ENCODE measurements at regions not wholly inside any gene's neighbourhood (a gene's known extent, or its start where the extent isn't known, plus 50 kb on each side); places are given as distances from the start of the nearest gene placed in this dataset.
"Not testable (repeated sequence)": the region's sequence is repeated elsewhere in the genome, so short reads cannot be mapped to it uniquely, and the experiment has no call there.

DNA sequence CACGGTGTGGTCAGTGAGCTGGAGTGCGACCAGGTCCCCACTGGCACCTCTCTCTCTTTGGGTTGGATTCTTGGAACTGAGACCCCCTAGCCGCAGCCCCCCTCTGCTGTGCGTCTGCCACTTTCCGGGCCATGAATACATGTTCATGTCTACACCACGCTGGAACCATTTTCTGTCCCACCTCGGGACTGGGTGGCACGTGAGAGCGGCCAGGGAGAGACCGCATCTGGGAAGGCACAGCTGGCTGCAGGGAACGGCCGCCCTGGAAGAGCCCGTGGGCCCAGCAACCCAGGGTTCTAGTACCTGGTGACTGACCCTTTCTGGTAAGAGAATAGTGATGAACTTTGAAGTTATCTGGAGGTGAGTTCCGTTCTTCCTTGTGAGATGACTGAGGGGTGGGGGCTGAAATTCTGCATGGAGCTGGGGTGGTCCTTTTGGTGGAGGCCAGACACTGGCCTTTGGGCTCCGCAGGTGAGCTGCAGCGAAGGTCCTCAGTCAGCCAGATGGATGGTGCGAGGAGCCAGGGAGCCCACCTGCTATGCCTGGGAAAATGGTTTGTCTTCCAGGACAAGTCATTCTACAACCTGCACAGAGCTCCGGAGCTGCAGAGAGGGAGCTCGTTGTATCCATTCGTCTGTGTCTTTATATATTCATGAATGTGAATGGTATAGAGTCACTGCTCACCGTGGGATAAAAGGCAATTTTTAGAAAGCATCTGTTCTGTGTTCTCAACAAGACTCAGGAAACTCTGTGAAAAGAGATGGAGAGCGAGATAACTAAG lies 223.5 kb downstream of the NDUFA10 start:
- DNase-seq, result no peak

DNA sequence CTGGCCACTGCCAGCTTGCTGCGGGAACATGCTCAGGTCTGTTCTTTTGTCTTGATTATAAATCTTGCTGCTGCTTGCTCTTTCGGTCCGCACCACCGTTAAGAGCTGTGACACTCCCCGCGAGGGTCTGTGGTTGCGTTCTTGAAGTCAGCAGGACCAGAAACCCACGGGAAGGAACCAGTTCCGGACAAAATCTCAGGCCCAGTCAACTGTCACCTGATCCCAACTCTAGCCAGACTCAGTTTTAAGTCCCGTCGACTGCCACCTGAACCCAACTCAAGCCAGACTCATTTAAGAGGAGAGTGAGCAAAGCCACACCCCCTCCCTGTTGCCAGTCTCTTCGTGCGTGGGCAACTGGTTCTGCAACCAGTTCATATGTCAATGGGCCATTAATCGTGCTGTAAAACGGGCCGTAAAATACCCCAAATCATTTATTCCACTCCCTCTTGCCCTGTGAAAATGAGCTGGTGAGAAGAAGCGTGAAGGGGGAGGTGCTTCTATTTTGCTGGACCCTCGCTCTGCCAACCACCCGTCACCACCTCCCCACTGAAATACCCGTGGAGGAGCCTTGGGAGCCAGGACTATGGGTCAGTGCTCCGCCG lies 224.3 kb downstream of the NDUFA10 start:
- no peak for DNase-seq

DNA sequence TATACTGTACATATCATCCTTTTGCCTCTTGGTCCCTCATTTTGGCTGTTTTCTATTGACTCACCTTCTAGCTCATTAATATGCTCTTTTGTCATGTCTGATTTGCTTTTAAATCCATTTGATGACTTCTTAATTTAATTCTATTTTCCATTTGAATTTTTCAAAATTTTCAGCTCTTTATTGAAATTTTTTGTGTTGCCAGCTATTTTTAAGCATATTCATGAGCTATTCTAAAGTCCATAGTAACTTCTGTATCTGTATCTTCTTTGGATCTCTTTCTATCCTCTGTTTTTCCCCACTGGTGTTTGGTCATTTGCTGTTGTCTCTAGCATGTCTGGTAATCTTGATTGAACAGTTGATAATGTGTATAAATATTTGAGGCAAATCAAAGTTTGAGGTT lies 227.8 kb downstream of the NDUFA10 start:
- no peak for DNase-seq

DNA sequence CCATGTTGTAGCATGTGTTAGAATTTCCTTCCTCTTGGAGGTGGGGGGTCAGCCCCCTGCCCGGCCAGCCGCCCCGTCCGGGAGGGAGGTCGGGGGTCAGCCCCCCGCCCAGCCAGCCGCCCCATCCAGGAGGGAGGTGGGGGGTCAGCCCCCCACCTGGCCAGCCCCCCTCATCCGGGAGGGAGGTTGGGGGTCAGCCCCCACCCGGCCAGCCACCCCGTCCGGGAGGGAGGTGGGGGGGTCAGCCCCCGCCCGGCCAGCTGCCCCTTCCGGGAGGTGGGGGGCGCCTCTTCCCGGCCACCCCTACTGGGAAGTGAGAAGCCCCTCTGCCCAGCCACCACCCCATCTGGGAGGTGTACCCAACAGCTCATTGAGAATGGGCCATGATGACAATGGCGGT lies 229.4 kb downstream of the NDUFA10 start:
- DNase-seq, result not testable (repeated sequence)

DNA sequence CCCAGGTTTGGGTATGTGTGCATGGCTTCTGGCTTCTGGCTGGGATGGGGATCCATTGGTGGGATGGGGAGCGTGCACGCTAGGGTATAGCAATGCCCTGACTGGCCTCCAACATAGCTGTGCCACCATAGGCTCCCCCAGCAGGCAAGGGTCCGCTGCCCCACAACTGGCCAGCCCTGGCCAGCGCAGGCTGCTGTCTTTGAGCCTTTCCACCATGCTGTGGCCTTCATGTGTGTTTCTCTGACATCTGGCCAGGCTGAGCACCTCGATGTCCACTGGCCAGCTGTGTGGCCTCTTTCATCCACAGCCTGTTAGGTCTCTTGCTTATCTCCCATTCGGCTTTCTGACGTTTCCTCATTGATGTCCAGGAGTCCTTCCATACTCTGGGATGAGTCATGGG lies 231.3 kb downstream of the NDUFA10 start:
- DNase-seq, result no peak

DNA sequence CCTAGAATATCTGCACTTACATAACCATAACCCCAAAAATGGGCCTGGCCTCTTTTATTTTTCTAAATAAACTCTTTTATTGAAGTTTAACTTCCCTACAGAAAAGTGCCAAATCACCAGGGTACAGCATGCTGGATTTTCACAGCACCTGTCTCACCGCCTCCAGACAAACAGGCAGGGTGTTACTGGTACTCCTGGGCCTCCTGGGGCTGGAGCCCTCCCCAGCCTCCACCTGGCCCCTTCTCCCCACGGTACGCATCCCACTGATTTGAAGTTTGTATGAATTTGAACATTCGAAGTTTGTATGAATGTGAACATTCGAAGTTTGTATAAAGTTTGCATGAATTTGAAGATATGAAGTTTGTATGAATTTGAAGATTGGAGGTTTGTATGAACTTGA lies 232.1 kb downstream of the NDUFA10 start:
- no peak for DNase-seq

DNA sequence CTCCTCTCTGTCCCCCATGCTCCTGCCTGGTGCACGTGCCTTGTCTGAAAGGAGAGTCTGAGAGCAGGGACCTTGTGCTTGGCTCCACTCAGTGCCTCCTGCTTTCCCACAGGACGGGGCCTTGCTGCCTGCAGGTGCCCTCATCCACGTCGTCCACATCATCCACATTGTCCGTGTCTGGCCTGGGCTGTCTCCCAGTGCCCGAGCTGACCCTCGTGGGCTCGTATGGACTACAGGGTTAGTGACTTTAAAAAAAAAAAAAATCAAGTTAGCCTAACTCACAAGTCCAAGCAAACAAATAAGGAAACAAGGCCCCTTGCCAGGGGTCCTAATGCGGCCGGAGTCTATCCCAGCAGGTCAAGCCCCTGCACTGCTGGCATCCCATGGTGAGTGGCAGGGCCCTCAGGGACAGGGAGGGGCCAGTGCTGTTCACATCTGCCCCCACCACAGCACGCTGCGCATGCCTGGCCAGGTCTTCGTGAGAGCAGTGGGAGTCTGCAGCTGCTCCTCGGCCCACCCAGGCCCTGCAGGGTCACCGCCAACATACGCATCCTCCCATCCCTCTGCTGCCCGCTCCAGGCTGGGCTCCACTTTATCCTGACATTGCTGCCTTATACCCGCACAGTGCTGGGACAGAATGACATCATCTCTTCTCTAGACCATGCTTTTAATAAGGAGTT lies 232.6 kb downstream of the NDUFA10 start:
- DNase-seq, result no peak

DNA sequence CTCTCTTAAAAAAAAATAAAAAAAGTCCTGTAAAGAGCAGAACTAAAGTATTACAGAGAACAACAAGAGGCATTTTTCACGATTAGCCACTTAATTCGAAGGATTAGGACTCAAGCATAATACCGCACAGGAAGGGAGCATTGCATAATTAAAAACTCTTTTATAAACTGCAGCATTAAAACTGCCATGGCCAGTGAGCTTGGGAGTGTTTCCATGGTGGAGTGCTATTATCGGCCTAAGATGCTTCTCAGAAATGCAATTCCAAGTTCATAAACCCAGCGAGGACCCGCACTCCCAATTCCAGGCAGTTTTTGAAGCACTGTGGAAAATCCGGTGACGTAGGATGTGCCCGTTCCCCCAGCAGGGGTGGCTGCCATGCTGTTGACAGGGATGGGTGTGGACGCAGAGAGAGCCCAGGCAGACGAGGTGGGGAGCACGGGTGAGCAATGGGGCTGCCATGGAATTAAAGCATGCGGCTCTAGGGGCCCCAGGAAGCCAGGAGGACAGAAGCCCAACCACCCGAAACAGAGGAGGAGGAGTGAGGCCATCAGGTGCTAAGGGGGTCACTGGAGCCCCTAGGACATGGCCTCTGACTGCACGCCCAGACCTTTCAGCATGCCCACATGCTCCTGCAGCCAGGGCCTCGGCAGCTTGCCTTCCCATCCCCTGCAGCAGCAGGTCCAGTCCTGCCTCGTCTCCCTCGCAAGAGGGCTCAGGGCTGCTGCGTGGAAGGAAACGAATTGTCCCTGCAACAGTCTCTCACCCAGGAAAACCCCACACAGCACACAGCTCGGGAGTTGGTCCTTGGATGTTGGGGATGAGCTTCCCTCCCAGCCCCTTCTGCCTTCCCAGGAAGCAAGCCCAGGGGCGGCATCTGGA lies 233.4 kb downstream of the NDUFA10 start:
- no peak for DNase-seq

DNA sequence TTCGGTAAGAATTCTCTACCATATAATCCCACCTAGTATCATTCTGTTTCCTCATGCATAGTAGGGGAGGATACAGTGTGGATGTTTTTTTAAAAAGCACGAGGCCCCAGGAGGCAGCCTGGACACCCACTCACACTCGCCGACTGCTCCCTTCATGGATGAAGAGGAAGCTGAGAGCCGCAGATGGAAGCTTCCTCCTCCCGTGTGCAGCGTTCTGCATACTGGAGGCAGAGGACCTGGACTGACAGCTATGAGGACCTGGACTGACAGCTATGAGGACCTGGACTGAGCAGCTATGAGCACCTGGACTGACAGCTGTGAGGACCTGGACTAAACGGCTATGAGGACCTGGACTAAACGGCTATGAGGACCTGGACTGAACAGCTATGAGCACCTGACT lies 234.4 kb downstream of the NDUFA10 start:
- DNase-seq, result no peak

DNA sequence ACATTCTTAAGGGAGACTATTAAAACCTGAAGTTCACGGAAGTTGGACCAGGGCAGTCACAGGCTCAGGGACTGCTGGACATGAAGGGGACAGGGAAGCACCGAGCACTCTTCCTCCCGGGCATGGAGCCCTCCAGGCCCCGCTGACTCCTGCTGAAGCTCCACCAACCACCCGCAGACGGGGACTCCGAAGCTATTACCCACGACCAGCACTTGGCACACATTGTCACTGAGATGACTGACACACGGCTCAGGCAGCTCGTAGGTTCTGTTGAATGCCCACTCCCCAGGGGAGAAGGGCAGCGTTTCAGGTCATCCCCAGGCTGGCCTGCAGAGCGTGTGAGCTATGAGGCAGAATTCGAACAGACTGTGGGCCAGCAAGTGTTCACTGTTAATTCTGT lies 234.8 kb downstream of the NDUFA10 start:
- DNase-seq, result no peak

DNA sequence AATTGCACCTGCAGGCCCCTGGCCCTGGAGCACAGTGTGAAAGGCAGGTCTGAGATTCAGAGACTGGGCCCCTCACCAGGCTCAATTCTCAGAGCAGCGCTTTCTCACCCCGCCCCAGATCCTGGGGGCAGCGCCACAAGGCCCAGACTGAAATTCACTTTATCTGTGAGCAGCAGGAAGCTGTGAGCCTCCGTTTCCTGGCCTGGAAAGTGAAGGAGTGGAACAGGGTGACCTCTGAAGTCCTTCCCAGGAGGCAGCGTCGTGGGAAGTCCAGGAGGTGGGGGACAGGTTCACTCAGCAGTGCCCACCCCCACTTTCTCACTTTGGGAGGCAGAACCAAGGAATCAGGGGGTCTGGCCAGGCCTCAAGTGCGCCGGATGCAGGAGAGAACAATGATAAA lies 235.4 kb downstream of the NDUFA10 start:
- no peak for DNase-seq

DNA sequence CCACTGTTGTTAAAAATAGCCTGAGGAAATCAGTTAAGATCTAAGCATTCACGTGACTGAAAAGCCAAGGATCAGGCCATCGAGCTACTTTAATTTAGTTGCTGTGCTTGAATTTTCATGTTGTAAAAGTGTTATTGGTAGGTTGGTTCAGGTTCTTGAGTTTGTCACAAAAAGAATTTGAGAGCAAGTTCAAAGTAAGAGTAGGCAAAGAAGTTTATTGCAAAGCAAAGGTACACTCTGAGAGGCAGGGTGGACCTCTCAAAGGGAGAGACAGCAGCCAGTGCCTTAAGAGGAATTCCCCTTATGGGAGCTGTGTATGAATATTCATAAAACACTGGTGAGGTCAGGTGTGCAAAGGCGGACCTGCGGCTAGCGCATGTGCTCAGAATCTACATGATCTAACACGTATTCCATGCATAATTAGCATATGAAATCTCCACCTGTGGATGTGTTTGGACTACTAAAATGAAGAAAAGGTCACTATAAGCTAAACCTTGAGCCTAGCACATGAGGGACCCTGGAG lies 236.5 kb downstream of the NDUFA10 start:
- no peak for DNase-seq

DNA sequence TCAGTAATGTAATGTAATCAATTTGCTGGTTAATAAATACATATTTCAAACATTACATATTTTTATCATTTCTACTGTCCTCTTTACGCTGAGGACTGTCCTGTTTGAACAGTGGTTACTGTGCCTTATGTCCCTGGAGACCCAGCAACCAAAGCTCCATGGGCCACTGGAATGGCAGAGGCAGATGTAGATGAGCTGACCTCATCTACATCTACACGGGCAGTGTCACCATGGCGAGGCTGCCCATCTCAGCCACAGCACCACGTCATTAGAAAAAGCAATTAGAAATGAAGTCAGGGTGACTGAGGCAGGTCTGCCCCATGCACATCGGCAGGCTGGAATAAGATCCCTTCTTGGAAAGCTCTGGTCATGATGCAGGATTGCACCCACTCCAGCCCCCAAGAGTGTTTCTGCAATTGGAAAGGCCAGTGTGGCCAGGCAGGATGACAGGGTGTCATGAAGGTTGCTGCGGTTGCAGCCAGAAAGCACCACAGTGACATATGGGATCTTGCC lies 237.5 kb downstream of the NDUFA10 start:
- no peak for DNase-seq

DNA sequence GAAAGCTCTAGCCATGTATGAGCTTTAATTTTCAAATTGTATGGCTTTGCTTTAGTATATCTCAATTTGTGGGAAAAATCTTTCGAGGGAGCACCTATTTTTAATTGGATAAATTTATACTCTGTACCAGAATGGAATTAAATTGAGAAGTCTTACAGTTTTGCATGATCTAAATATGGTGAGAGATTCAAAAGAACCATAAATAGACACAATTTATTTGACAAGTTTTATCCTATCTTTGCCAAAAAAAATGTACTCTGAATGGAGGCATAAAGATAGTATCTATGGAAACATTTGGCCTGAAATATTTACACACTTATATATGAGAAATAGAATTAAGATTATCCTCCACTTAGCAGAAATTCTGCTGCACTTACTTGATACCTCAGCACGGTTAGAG lies 238.4 kb downstream of the NDUFA10 start:
- no peak for DNase-seq

DNA sequence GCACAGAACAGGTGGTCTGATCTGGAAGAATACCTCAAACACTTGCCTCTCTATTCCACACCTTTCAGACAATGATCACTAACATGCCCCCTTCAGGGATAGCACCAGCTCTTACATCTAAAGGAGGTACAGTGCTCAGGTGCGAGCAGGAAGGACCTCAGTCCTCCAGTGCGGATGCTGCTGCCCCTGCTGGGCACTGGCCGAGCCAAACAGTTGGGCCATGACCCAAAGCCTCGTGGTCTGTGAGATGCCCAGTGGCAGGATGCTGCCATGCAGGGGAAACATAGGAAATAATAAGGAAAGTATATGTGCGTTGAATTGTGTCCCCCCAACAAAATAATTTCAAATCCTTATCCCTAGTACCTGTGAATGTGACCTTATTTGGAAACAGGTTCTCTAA lies 243.7 kb downstream of the NDUFA10 start:
- DNase-seq, result no peak

DNA sequence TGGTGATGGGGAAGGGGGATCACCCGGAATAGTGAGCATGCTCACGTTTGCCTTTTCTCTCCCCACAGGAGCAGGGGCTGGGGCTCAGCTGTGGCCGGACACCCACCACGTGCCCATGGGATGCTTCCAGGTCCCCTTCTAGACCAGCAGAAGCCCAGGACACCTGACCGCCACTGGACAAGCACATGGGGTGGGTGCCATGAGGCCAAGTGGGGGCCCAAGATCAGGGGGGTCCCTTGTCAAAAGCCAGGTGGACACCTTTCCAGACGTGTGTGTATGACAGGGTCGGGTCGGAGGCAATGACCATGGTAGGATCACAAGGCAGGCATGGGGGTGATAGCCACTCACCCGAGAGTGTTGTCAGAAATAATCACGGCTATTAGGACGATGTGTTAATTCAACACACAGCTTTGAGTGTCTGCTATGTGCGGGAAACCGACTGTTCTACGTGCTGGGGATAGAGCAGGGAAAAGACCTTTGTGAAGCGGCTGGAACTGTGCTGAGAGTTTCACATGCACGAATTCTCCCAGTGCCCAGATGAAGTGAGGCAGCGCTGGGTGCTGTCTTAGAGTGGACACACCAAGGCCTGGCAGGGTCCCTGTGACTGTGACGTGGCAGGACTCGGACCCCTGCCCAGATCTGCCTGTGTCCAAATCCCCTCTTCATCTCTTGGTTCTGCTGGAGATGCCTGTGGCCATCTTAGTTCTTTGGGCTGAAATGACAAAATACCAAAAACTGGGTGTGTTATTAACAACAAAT lies 244.7 kb downstream of the NDUFA10 start:
- DNase-seq, result no peak

DNA sequence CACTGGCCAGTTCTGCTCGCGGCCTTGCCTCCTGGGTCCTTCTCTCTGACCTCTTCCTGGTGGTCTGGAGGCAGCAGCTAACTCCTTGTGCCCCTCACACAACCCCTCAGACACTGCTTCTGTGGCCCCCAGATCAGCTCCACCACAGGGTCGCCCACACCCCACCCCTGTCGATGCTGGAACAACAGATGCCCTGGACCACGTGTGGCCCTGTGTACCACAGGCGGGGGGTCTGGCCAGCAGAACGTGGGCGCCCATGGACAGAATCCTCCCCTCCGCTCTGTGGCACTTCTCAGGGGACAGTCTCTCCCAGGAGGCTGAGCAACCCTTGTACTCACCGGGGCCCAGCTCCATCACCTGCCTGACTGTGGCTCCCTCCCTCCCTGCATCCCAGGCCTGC lies 245.6 kb downstream of the NDUFA10 start:
- DNase-seq, result no peak

DNA sequence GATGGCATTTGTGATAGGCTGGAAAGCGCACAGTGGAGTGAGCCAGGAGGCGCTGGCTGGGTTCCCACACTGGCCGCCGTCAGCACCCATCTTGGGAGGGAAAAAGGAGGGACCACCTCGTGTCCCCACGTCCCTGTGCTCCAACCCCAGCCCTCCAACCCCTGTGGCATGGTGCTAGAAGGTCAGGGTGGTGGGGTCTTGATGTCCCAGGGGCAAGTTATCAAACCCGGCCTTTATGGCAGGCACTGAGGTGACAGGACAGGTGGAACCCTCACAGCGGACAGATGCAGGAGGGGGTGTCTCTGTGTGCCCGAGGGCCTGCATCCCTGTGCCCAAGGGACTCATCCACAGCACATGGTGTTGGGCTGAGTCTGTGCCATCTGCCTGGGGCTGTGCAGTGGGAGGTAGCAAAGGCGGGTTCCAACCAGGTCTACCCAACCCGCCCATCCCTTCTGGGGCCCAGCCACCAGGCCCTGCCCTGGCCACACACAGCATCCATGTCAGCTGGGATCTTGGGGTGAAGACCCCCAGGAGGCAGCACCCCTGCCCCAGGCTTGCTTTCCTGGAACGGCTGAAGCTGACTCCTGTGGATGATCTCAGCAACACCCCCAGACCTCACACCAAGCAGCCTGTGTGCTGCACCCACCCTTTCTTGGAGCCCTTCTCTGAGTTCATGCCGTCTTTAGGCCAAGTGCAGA lies 246.1 kb downstream of the NDUFA10 start:
- DNase-seq, result no peak

DNA sequence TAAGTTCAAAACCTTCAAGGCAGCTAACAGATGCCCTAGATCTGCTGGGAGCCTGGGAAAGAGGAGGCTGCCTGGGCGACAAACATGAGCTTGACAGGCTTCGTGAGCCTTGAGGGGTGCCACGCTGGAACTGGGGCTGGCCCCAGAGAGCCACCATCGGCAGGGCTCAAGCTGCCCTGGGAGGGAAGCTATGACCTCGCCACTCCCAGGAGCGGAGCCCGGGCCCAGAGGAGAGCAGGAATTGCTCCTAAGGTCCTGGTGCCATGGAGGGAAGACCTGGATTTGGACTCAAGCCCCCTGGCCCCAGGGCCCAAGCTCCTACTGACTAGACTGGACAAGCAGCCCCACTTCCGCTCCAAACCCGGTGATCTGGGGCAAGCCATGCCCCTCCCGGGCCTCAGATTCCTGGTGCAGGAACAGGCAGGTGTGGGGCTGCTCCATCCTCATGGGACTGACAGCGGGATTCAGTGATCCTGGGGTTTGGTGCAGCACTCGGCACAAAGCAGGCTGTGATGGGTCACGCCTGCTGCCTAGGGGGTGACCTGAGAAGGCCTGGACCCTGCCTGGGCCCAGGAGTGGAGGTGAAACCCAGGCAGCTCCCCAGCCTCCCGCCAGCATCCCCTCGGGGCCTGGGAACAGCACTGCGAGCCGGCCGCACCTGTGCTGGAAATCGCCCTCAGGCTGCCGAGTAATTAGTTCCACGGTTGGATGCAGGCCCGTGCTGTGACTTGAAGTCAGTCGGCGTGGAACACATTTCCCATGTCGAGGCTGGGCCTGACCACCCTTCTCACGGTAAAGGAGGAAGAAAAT lies 246.9 kb downstream of the NDUFA10 start:
- DNase-seq, result no peak

DNA sequence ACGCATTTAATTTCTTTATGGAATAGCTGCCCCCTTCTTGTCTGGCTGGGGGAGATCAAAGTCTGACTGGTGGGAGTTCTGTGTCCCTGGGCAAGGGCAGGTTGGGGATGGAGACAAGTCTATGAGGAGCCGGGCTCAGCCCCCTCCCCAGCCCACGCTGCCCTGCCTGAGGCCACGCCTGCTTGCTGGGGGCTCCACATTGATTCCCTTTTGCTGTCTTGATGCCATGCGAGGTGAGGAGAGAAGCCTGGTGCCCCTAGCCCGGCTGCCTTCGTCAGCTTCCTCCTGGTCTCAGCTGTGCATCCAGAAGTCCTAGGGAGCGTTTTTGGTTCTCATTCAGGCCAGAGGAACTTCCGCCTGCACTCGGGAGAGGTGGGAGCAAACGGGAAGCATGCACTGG lies 247.9 kb downstream of the NDUFA10 start:
- DNase-seq, result no peak

Measured in CD4-positive, alpha-beta T cell treated with Interleukin-10 for 1 hour (primary cell).